HG03135 (cell line): ENCODE measurements at regions not wholly inside any gene's neighbourhood (a gene's known extent, or its start where the extent isn't known, plus 50 kb on each side); places are given as distances from the start of the nearest gene placed in this dataset.
"Not testable (repeated sequence)": the region's sequence is repeated elsewhere in the genome, so short reads cannot be mapped to it uniquely, and the experiment has no call there.

Source experiments
- ATAC-seq: cut with Tn5 transposase; IDR thresholded peaks from one replicate; pipeline ENCODE4 v1.9.1; 2021; ENCODE audit warnings: mild to moderate bottlenecking, moderate library complexity; ENCODE audit not compliant: unreplicated experiment

DNA sequence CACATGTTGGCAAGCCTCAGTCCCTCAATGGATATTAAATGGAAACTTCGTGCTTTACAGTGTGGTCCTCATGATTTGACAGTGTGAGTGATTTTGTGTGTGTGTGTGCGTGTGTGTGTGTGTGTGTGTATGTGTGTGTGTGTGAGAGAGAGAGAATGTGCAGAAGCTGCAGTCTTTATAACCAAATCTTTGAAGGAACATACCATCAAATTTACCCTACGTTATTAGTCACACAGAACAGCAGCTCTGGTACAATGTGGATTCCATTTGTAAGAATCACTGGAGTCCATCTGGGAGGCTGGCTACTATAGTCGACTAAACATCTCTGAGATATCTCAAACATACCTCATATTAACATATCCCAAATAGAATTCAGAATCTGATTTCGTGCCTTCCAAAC, 928.0 kb upstream of the POT1 start:
- ATAC-seq = no peak

DNA sequence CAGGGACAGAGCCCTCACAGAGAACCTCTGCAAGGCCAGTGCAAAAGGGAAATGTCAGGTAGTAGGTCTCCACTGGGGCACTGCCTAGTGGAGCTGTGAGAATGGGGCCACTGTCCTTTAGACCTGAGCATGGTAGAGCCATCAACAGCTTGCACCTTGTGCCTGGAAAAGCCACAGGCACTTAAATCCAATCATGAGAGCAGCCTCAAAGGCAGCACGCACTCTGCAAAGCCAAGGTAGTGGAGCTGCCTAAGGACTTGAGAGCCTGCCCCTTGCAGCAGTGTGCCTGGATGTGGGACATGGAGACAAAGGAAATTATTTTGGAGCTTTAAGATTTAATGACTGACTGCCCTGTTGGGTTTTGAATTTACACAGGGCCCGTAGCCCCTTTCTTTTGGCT, 918.5 kb upstream of the POT1 start:
- no peak for ATAC-seq

DNA sequence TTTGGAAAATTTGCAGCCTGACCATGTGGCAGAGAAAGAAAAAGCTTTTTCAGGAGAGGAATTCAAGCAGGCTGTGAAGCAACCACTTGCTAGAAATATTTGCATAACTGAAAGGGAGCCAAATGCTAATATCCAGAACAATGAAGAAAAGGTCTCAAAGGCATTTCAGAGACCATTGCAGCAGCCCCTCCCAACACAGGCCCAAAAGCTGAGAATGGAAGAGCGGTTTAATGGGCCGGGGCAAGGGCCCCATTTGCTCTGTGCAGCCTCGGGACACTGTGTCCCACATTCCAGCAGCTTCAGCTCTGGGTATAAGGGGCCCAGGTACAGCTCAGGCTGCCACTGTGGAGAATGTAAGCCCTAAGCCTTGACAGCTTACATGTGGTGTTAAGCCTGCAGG, 918.1 kb upstream of the POT1 start:
- ATAC-seq = no peak

DNA sequence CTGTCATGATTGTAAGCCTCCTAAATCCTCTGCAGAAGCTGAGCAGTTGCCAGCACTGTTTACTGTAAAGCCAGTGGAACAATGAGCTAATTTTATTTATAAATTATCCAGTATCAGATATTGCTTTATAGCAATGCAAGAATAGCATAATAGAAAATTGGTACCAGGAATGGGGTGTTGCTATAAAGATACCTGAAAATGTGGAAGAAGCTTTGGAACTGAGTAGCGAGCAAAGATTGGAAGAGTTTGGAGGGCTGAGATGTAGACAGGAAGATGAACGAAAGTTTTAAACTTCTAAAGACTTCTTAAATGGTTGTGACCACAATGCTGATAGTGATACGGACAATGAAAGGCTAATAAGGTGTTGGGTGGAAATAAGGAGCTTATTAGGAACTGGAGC, 917.4 kb upstream of the POT1 start:
- ATAC-seq = no peak

DNA sequence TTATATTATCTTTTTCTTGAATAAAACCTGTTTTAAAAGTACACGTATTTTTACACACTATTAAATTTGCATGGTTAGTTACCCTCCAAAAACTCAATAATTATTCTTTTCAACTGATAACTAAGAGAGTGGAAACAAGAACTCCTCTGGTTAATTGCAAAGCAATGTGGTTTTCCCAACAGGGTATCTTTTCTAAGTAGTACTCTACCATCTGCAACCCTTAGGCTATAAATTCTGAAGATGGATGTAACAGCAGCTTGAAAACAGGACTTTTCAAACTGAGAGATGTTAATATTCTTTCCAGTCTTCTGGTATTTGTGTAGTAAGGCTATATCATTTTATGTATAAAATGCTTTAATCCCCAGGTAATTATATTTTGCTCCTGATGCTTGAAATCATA, 916.1 kb upstream of the POT1 start:
- ATAC-seq = no peak

DNA sequence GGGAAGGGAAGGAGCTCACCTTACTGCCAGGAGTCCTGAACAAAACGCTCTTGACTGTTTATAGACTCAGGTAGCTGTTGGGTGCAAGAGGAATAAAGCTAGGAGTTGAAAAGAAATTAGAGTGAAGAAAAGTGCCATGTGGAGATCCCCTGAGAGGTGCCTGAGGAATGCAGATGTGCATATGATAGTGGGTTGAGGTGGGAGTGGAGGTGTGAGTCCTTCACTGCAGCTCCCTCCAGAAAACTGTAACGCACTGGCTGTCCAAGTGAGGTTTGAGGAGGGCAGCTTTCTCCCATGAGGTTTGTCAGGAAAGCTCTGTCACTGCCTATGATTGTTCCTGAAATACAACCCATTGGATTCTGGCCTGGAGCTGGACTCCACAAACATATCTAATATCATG, 904.8 kb upstream of the POT1 start:
- no peak for ATAC-seq

- no peak for ATAC-seq
These were observed 904.2 kb upstream of the POT1 start for GRCh38 chr7:125833839-125834238.

DNA sequence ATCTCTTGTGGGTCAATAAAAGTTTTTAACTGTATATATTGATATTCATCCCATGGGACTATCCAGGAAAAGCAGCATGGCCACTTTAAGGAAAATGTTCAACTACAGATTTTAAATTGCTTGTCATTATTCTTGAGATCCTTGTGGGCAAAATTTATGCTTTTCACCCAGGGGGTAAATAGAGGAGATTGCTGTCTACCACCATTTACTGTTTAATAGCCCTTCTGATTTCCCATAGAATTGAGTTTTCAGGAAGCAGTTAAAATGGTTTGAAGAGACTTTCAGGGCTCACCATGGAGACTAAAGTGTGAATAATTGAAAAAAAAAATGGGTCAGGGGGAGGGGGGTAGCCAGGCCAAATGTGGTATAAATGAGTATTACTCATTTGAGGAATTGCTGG, 901.1 kb upstream of the POT1 start:
- ATAC-seq = no peak

DNA sequence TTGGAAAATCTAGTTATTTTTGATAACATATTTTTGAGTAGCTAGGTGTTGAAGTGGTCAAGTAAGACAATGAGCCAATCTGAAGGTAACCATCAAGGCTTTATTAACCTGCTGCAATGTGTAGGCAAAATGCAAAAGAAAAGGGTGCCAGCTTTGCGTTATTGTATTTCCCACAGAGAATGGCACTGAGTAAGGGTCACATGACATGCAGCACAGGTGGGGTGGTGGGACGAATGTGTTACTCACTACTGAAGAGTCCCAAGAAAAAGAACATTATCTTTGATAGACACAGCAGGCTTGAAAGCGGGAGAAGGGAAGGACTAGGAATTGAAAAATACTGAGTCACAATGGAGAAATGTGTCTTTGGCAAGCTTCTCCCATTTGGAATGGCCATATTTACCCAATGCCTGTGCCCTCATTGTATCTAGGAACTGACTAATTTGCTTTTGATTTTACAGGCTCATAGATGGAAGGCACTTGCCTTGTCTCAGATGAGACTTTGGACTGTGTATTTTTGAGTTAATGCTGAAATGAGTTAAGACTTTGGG, 898.6 kb upstream of the POT1 start:
- no peak for ATAC-seq

DNA sequence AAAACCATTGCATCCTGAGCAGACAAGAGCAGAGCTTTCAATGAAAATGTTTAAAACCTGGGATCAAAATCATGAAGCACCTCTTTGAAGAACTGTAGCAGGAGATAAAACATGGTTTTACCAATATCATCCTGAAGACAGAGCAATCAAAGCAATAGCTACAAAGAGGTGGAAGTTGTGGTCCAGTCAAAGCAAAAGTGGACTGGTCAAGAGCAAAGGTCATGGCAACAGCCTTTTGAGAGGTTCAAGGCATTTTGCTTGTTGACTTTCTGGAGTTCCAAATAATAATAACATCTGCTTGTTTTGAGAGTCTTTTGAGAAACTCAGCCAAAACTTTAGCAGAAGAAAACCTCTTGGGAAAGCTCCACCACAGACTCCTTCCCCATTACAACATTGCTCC, 893.9 kb upstream of the POT1 start:
- ATAC-seq = no peak

GRCh38 chr7:125820495-125820894, 890.9 kb upstream of the POT1 start:
- no peak for ATAC-seq

DNA sequence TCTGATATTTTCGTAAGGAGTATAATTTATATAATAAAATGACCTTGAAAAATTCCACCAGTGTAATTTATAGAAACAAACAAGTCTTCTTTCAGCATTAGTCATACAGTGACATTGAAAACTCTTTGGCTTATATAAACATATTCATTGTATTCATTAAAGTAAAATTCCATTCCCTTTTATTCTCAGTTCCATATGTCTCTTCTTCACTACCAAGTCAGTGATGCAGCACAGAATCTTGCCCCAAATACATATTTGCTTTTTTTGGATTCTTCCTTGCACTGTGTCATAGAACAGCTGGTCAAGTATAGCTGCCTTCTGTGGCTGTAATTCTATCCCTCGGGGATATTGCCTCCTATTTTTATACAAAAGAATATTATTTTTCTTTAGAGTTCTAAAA, 884.5 kb upstream of the POT1 start:
- ATAC-seq = no peak

- not testable (repeated sequence) for ATAC-seq
These were observed 876.9 kb upstream of the POT1 start for GRCh38 chr7:125806491-125806890.

GRCh38 chr7:125804273-125804672, 874.6 kb upstream of the POT1 start:
- ATAC-seq = no peak

- no peak for ATAC-seq
These were observed 850.5 kb upstream of the POT1 start for GRCh38 chr7:125780153-125780552.

DNA sequence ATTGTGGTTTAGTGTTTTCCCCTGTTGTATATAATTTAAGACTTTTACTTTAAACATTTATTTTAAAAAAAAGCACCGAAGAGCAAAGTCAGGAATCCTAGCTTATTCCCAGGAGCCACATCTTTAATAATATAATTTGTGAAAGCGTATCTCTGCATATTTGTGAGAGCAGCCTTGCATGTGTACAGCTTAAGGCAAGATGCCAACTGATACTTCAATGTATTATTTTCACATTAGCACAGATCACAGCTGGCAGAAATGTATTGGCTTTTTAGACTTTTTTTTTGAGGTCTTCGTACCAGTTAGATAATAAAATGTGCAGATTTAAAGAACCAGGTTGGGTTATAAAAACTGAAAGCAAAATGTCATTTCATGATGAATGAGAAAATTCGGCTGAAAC, 845.7 kb upstream of the POT1 start:
- ATAC-seq = no peak

GRCh38 chr7:125773113-125773785, 843.6 kb upstream of the POT1 start:
- no peak for ATAC-seq

- ATAC-seq = no peak
These were observed 818.3 kb upstream of the POT1 start for GRCh38 chr7:125747966-125748365.

GRCh38 chr7:125746510-125746909, 816.9 kb upstream of the POT1 start:
- ATAC-seq = no peak

DNA sequence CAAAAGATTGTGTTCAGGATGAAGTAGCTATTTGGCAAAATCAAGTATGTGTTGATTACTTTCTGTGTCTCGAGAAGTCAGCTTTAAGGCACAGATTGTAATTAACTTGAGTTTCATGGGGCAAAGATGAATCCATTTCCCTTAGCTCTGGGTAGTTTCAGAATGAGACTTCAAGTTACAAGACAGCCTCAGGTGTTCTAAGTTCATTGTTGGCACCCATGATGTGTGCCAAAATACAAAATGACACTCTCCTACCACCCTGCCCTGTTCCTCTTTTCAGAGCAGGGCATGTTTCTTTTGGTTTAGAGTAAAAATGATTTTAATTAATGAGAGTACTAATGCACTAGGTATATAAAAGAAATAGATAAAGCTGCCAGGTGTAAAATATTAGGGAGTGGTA, 797.6 kb upstream of the POT1 start:
- ATAC-seq = no peak

- no peak for ATAC-seq
These were observed 766.0 kb upstream of the POT1 start for GRCh38 chr7:125695626-125696025.

DNA sequence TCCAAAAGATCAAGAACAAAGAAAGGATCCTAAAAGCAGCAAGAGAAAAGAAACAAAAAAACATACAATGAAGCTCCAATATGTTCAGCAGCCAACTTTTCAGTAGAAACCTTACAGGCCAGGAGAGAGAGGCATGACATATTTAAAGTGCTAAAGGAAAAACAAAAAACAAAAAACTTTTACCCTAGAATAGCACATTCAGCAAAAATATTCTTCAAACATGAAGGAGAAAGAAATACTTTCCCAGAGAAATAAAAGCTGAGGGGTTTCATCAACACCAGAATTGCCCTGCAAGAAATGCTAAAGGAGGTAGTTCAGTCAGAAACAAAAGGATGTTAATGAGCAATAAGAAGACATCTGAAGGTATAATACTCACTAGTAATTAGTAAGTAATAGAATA, 753.5 kb upstream of the POT1 start:
- ATAC-seq = no peak

- ATAC-seq = no peak
These were observed 751.9 kb upstream of the POT1 start for GRCh38 chr7:125681508-125681907.
